GM23248 (cell line): ENCODE measurements at regions not wholly inside any gene's neighbourhood (a gene's known extent, or its start where the extent isn't known, plus 50 kb on each side); places are given as distances from the start of the nearest gene placed in this dataset.

Source experiments
- EZH2 ChIP-seq: fragments of 200-600 bp; sonication (generic); IDR thresholded peaks from 2 replicates; pipeline ENCODE4 v1.6.1; 2018; ENCODE audit warnings: antibody characterized with exemption, mild to moderate bottlenecking; ENCODE audit not compliant: insufficient read depth, poor library complexity, severe bottlenecking
- EZH2phosphoT487 ChIP-seq: fragments of 200-600 bp; sonication (generic); IDR thresholded peaks from 2 replicates; pipeline ENCODE4 v1.6.1; 2018; ENCODE audit warnings: antibody characterized with exemption, moderate library complexity, mild to moderate bottlenecking, low read depth; ENCODE audit not compliant: insufficient read depth

GRCh38 chr6:22716721-22717120 is 147.4 kb downstream of the HDGFL1 start:
- TF ChIP-seq EZH2phosphoT487 (no peak), EZH2 (no peak)
